Activated CD8-positive, alpha-beta T cell treated with anti-CD3 and anti-CD28 coated beads for 36 hours (primary cell): ENCODE measurements at regions not wholly inside any gene's neighbourhood (a gene's known extent, or its start where the extent isn't known, plus 50 kb on each side); places are given as distances from the start of the nearest gene placed in this dataset.

Experiments
- ATAC-seq: fragments of 200-7000 bp; cut with Tn5 transposase; one replicate; pipeline ENCODE4 v1.10.0; 2021; ENCODE audit warnings: mild to moderate bottlenecking, moderate library complexity
- CTCF ChIA-PET: fragments of 350-600 bp; sonication (Branson Sonifier 250); formaldehyde crosslinking; loops from one replicate; lab custom pipeline; 2021; ENCODE audit warnings: antibody characterized with exemption; lab: Charles Lee
- POLR2A ChIA-PET: fragments of 350-600 bp; sonication (Branson Sonifier 250); formaldehyde crosslinking; loops from one replicate; lab custom pipeline; 2021; ENCODE audit warnings: antibody characterized with exemption; lab: Charles Lee
- DNase-seq: peaks from one replicate; pipeline ENCODE4 v3.0.0-alpha.2; 2020
- H3K27ac Mint-ChIP-seq: one replicate; pipeline ENCODE4 v1.8.0; 2021; ENCODE audit warnings: mild to moderate bottlenecking, mixed read lengths
- H3K27me3 Mint-ChIP-seq: one replicate; pipeline ENCODE4 v1.8.0; 2021; ENCODE audit warnings: mixed read lengths
- H3K36me3 Mint-ChIP-seq: one replicate; pipeline ENCODE4 v1.8.0; 2021; ENCODE audit warnings: low read depth, mixed read lengths
- H3K4me1 Mint-ChIP-seq: one replicate; pipeline ENCODE4 v1.8.0; 2021; ENCODE audit warnings: low read depth, mixed read lengths
- H3K4me3 Mint-ChIP-seq: one replicate; pipeline ENCODE4 v1.8.0; 2021; ENCODE audit warnings: mild to moderate bottlenecking, moderate library complexity, mixed read lengths
- H3K9me3 Mint-ChIP-seq: one replicate; pipeline ENCODE4 v1.8.0; 2021; ENCODE audit warnings: mixed read lengths
- intact Hi-C: fragments of 100-400 bp; cut with micrococcal nuclease; formaldehyde crosslinking; loops from one replicate; pipeline ENCODE4 v1.10.0; 2022
- TF ChIP-seq, protein P1 (sequence below): fragments of 200-600 bp; IDR thresholded peaks from one replicate; pipeline ENCODE4 v1.8.0; 2022; ENCODE audit warnings: antibody characterized with exemption, mild to moderate bottlenecking

DNA sequence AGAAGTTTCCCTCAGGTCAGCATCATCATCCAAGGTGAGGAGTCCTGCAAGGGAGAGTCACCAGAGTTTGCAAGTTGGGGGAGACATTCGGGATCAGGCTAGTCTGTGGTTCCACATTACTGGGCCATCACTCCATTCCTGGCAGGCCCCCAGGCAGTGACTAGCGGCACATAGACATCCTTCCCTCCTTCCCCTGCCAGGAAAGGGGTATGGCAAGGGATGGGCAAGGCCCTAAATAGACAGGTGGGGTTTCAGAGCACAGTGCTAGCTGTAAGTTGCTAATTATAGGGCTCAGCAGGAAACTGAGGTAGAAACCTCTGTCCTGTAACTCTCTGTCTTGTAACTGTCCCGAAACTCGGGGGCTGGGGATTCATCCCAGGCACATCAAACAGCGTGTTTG lies 215.2 kb upstream of the ROPN1 start:
- Mint-ChIP-seq H3K36me3 (no peaks in the 10 kb centered on the region), H3K9me3 (no peaks in the 10 kb centered on the region), H3K4me1 (no peaks in the 10 kb centered on the region), H3K27ac (no peak overlapping the region), H3K4me3 (no peak overlapping the region), H3K27me3 (peaks cover 4% of the 10 kb centered on the region)
- intact Hi-C loops: no loop called here
- ChIA-PET CTCF (no interaction called here), POLR2A (no interaction called here)
- DNase-seq (no peak), ATAC-seq (no peak)
- TF ChIP-seq, protein P1, sequence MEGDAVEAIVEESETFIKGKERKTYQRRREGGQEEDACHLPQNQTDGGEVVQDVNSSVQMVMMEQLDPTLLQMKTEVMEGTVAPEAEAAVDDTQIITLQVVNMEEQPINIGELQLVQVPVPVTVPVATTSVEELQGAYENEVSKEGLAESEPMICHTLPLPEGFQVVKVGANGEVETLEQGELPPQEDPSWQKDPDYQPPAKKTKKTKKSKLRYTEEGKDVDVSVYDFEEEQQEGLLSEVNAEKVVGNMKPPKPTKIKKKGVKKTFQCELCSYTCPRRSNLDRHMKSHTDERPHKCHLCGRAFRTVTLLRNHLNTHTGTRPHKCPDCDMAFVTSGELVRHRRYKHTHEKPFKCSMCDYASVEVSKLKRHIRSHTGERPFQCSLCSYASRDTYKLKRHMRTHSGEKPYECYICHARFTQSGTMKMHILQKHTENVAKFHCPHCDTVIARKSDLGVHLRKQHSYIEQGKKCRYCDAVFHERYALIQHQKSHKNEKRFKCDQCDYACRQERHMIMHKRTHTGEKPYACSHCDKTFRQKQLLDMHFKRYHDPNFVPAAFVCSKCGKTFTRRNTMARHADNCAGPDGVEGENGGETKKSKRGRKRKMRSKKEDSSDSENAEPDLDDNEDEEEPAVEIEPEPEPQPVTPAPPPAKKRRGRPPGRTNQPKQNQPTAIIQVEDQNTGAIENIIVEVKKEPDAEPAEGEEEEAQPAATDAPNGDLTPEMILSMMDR: no peak

DNA sequence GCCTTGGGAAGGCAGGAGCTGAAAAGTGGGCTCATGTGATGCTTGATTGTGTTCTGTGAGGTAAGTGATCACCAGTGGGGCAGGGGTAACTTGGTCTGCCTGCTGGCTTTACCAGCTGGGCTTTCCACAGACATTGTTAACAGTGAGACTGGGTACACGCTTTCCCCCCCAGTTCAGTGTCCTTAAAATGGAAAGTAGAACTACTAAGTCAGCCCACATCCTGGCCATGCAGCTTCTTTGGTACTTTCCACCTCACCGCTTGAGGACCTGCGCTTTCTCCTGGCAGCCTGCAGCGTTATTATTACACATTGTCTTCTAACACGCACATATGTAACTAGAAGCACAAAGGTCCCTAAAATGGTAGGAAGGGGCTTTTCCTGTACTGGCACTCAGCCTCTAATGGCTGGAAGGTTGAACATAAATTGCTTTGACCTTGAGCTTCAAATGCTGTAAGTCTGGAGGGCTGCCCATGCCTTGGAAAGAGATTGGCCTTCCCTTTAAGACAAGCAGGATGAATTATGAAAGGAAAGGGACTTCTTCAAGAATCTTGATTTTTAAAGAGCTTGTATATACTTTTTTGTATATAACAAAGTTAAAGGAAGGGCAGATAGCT lies 216.1 kb upstream of the ROPN1 start:
- DNase-seq (no peak), ATAC-seq (no peak)
- H3K27ac Mint-ChIP-seq: no peak overlapping the region
- intact Hi-C loops: no loop called here
- no peaks in the 10 kb centered on the region for H3K4me1 Mint-ChIP-seq
- H3K4me3 Mint-ChIP-seq: no peak overlapping the region
- CTCF ChIA-PET: no interaction called here
- no peaks in the 10 kb centered on the region for H3K36me3 Mint-ChIP-seq
- peaks cover 4% of the 10 kb centered on the region for H3K27me3 Mint-ChIP-seq
- POLR2A ChIA-PET: no interaction called here
- TF ChIP-seq, protein P1: no peak
- no peaks in the 10 kb centered on the region for H3K9me3 Mint-ChIP-seq

DNA sequence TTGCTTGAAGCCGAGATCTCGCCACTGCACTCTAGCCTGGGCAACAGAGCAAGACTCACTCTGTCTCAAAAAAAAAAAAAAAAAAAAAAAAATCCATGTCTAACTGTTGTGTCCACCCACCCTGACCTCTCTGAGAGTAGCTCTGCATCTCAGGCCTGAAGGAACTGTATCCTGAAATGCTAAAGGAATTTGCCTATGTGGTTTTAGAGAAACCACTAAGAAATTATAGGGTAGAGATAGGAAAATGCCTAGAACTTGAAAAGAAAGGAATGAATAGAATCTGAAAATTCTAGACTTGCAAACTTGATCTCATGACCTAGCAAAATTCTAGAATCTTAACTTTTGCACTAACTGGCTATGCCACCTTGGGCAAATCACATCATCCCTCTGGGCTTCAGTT lies 217.5 kb upstream of the ROPN1 start:
- POLR2A ChIA-PET: no interaction called here

DNA sequence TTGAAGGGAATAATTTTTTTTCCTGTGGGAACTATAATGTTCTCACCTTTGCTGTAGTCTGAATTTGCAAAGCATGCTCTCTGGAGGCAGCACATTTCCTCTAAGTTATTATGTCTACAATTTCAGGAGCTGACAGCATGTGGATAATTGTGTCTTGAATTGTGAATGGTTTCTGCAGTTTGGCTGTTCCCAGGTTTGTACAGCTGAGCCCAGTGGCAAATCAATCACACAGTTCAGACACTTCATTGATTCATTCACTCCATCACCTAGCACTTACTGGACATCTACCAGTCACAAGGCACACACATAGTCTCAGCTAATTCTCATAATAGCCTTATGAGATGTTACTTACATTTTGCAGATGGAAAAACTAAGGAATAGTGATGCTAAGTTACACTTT lies 219.0 kb upstream of the ROPN1 start:
- DNase-seq (no peak), ATAC-seq (no peak)
- no peak overlapping the region for H3K4me3 Mint-ChIP-seq
- H3K27ac Mint-ChIP-seq: no peak overlapping the region
- no peaks in the 10 kb centered on the region for H3K9me3 Mint-ChIP-seq
- ChIA-PET POLR2A (no interaction called here), CTCF (no interaction called here)
- intact Hi-C loops: no loop called here
- no peaks in the 10 kb centered on the region for H3K36me3 Mint-ChIP-seq
- H3K4me1 Mint-ChIP-seq: no peaks in the 10 kb centered on the region
- peaks cover 3% of the 10 kb centered on the region for H3K27me3 Mint-ChIP-seq
- TF ChIP-seq, protein P1: no peak

More for the DNA sequence above, 217.5 kb upstream of the ROPN1 start:
- intact Hi-C loops: no loop called here
- ATAC-seq: no peak
- Mint-ChIP-seq H3K36me3 (no peaks in the 10 kb centered on the region), H3K27me3 (peaks cover 4% of the 10 kb centered on the region), H3K9me3 (no peaks in the 10 kb centered on the region), H3K4me3 (no peak overlapping the region), H3K27ac (no peak overlapping the region), H3K4me1 (no peaks in the 10 kb centered on the region)
- CTCF ChIA-PET: no interaction called here
- TF ChIP-seq, protein P1: no peak
- no peak for DNase-seq

DNA sequence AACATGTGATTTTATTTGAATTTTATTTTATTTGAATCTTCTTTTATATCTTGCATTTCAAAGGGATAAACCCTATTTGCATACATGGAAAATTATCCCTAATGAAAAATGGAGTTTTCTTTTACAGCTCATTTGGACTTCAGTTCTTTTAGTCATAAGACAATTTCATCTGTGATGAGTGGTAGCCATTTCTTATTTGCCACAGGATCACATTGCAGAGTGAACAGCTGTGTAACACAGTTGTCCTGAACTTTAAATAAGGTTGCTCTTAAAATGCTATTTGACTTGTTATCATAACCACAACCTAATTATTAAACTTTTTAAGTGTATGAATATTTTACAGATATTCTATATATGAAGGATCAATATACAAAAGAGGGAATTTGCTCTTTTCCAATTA lies 221.7 kb upstream of the ROPN1 start:
- Mint-ChIP-seq H3K4me1 (no peaks in the 10 kb centered on the region), H3K27ac (no peak overlapping the region), H3K27me3 (peaks cover 1% of the 10 kb centered on the region), H3K36me3 (no peaks in the 10 kb centered on the region), H3K9me3 (peaks cover 1% of the 10 kb centered on the region), H3K4me3 (no peak overlapping the region)
- DNase-seq: no peak
- no peak for ATAC-seq
- intact Hi-C loops: no loop called here
- POLR2A ChIA-PET: interaction anchor here (0.6 kb wide), 1 partner anchor 12 kb away, joined by 3 read pairs; no protein-coding TSS in a partner anchor
- TF ChIP-seq, protein P1: no peak
- CTCF ChIA-PET: no interaction called here
